ENCODE measurements at regions not wholly inside any gene's neighbourhood (a gene's known extent, or its start where the extent isn't known, plus 50 kb on each side); places are given as distances from the start of the nearest gene placed in this dataset.

- TF ChIP-seq CTCF (IDR thresholded peaks at IDR 0.05; ENCODE audit: low read length) (no peak), EZH2 (IDR thresholded peaks at IDR 0.05; ENCODE audit: borderline replicate concordance, low read length) (no peak)
Measured at GRCh38 chr11:97850701-97851100, 1170.0 kb upstream of the CNTN5 start.
